H54 (cell line): ENCODE measurements at regions not wholly inside any gene's neighbourhood (a gene's known extent, or its start where the extent isn't known, plus 50 kb on each side); places are given as distances from the start of the nearest gene placed in this dataset.

Experiments used
- DNase-seq: peaks from one replicate; pipeline ENCODE4 v3.0.0; 2011; ENCODE audit warnings: low spot score, mixed read lengths; ENCODE audit not compliant: insufficient read length
- FAIRE-seq: peaks from 3 replicates; lab custom pipeline; 2011; peaks lifted over from hg19 to GRCh38; lab: Jason Lieb, UNC
- POLR2A ChIP-seq: IDR thresholded peaks from 2 replicates; pipeline ENCODE4 v1.6.1; 2011; ENCODE audit warnings: low read depth, mild to moderate bottlenecking, low read length

GRCh38 chr11:34564406-34564805 is 50.8 kb upstream of the ELF5 start:
- no peak for DNase-seq
- TF ChIP-seq POLR2A = no peak
- no peak for FAIRE-seq

DNA sequence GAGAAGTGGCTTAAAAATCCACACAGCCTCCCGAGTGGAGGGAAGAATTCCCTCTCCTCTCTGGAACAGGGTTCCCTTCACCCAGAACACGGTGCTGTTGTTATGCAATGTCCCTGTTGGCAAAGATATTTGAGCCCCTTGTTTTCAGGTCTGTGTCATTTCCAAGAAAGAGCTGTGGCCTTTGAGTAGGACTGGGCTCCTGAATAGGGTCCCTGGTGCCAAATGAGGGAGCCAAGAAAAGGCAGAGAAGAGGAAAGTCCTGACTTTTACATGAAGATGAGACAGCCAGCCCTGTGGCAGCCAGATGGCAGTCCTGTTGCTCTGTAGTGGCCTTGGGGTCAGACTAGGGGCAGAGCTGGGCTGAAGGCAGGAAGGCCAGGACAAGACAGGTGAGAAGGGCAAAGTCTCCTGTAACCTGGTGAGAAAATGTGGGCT is 51.2 kb upstream of the ELF5 start:
- no peak for TF ChIP-seq POLR2A
- FAIRE-seq = no peak
- DNase-seq = no peak

- DNase-seq (peak; percentile 18), FAIRE-seq (no peak)
These were observed 52.0 kb upstream of the ELF5 start for GRCh38 chr11:34565417-34566207.

GRCh38 chr11:34566208-34566551 is 52.6 kb upstream of the ELF5 start:
- FAIRE-seq = no peak
- no peak for TF ChIP-seq POLR2A
- no peak for DNase-seq

More at GRCh38 chr11:34565417-34566207, 52.0 kb upstream of the ELF5 start:
- no peak for TF ChIP-seq POLR2A

- FAIRE-seq (no peak), DNase-seq (no peak)
- no peak for TF ChIP-seq POLR2A
These were observed 53.1 kb upstream of the ELF5 start for GRCh38 chr11:34566736-34567135.

- no peak for TF ChIP-seq POLR2A
- no peak for FAIRE-seq
- no peak for DNase-seq
These were observed 53.2 kb upstream of the EHF start for GRCh38 chr11:34567733-34568132.

GRCh38 chr11:34570584-34570983 is 50.3 kb upstream of the EHF start:
- DNase-seq (peak; percentile 38), FAIRE-seq (no peak)
- no peak for TF ChIP-seq POLR2A
